Non-pigmented ciliary epithelial cell (primary cell): ENCODE measurements at regions not wholly inside any gene's neighbourhood (a gene's known extent, or its start where the extent isn't known, plus 50 kb on each side); places are given as distances from the start of the nearest gene placed in this dataset.

Experiments used
- DNase-seq: peaks from one replicate; pipeline ENCODE4 v3.0.0-alpha.2; 2010; ENCODE audit warnings: low read depth

DNA sequence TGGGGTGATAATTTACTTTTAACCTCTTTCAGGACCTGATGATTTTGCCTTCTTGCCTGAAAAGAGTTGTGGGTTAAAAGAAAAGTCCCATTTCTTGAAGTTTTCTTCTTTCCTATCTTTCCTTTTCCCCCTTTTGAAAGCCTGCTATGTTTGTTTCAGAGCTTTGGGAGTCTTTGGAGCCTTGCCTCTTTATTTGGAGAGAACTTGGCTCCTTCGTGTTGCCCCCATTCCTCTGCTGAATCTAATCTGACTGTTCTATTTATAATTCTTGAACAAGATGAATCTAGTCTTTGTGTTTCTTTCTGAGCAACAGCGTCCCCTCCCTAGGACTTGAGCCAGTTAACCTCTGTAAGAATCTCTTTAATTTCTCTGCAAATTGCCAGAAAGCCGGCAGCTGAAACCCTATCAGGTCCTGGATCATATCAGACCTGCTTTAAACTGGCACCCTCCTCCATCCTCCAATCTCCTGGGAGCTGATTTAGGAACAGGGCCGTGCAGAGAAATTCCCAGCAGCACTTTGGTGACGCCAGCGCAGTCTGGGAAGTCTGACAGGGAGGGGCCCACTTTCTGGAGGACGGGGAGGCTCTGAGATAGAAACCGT lies 289.1 kb upstream of the SORL1-AS1 start:
- no peak for DNase-seq

DNA sequence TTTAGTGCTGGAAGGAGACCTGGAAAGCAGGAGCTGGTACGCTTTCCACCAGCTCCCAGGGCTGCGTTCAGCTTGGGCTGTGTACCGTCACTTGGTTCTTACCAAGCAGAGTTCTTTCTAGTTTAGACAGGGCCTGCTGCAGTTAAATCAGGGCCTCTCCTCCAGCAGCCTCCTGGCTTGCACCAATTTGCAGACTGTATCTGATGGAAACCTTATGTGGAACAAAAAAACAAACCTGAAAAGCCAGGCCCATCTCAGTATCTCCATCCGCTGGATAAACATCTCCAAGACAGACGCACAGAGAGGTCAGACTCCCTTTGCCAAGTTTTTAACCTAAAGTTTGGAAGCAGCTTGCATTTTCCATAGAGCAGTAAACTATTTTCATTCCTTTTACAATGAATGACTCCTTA lies 288.6 kb upstream of the SORL1-AS1 start:
- DNase-seq, result no peak

DNA sequence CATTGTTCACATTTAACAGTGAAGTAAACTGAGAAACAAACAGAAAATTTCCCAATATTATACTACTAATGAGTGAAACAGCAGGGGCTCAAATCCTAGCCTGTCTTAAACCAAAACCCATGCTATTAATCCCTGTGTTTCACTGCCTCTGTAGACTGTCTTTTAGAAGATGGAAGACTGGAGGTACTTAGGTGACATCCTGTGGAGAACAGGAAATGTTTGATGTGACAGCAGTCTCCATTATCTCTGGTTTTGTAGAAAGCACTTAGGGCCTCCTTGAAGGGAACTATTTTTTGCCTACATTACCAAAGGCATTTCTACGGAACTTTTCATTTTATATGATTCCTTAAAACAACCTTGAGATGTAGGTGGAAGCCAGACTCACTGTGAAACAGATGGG lies 288.1 kb upstream of the SORL1-AS1 start:
- DNase-seq, result no peak

DNA sequence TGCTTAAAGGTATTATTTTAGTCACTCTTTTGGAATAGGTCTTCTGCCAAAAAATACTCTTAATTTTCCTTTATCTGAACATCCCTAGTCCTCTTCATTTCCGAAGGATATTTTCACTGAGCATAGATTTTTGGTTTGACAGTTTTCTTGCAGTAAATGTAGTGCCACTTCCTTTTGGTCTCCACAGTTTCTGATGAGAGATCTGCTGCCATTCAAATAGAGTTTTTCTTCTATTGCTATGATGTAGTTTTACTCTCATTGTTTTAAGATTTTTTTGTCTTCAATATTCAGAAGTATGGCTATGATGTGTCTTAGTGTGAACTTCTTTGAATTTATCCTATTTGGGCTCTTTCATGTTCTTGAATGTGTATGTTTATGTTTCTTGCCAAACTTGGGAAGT lies 281.1 kb upstream of the SORL1-AS1 start:
- no peak for DNase-seq

DNA sequence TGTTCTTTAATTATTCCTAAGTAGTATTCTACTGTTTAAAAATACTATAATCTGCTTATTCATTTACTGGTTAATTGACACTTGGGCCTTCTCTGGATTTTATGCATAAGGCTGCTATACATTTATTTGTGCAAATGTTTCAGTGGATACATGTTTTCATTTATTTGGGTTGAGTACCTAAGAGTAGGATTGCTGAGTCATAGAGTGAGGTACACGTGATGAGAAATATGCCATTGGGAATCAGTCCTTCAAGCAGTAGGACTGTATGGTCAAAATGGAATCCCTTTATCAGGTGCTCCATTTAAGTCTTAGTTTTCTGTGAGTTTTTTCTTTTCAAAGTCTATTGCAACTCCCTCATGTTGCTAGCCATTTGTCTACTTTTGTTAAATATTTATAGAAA lies 275.2 kb upstream of the SORL1-AS1 start:
- no peak for DNase-seq

DNA sequence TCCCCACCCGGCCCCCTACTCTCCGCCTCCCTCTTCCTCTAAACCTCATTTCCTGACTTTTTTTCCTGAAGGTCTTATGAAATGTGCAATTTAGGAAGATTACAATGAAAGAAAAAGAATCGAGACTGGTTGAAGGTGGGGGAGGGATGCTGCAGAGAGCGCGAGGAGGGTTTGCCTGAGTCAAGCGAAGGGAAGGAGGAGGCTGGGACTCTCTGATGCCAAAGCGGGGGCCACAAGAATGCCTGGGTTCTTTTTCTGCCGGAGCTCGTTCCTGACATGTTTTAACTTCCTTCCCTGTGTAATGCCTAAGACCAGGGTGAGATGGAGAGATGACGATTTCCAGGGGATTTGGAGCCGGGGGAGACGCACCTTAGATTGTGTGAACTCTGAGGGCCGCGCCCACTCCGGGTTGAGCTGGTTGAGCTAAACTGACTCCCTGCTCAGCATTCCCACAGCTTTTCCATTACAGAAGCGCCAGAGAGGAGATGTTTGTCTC lies 270.5 kb upstream of the SORL1-AS1 start:
- no peak for DNase-seq

DNA sequence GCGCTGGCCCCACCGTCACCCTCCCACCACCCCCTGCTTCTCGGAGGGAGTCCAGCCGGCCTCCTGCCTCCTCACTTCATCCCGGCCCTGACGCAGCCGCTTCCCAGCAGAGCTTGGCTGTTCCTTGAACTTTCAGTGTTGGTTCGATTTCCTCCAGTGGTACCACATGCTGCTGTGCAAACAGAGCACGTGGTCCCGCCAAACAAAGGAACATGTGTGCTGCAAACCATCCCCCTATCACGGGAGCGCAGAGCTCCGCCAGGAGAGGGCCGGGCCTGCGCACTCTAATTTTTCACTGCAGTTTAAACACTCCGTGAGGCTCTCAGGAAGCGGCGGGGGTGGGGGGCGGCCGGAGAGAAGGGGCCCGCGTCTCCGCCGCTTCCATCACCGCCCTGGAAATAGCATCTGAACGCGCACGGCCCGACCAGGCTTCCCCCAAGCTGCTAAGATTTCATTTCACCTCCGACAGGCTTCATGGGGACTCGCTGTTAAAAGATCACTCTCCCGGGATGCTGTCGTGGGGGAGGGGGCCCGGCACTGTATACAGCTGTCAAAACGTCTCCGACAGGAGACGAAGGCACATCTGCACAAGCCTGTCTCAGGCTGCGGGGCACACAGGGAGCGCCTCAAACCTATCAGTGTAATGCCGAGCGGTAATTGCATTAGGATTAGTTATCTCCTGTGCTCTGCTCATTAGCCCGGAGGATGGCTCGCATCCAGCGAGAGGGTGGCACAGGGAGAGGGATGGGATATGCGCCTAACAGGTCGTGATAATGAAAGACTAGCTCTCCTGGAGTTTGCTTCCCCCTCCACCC lies 269.9 kb upstream of the SORL1-AS1 start:
- peak; percentile 82 for DNase-seq

DNA sequence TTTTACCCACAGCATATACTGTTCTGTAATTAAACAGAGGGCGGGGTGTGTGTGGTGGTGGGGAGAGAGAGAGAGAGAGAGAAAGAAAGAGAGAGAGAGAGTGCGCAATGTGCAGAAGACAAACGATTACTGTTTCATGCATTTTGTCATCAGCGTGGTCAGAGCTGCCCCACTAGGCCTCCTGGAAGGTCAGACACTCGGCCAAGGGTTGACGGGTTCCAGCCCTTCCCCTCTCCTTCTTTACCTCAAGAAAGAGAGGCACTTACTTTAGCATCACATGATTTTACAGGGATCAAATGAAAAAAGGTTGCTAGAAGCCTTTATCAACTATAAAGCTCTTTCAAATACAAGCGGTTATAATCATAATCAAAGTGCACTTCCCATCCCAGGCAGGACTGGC lies 269.2 kb upstream of the SORL1-AS1 start:
- DNase-seq, result no peak

DNA sequence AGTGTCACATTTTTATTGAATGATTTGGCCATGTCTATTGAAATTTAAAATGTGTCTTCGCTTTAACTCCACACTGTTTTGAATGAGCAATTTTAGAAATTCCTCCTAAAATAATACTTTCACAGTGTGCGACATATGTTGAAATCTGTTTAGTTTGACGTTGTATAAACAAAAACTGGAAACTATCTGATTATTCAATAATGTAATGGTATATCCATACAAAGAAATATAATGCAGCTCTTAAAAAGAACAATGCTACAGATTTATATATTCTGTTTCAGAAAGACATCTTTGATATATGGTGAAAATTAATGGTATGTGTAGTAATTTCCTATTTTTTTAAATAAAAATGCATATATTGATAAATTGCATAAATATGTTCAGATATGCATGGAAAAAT lies 268.7 kb upstream of the SORL1-AS1 start:
- DNase-seq, result no peak

DNA sequence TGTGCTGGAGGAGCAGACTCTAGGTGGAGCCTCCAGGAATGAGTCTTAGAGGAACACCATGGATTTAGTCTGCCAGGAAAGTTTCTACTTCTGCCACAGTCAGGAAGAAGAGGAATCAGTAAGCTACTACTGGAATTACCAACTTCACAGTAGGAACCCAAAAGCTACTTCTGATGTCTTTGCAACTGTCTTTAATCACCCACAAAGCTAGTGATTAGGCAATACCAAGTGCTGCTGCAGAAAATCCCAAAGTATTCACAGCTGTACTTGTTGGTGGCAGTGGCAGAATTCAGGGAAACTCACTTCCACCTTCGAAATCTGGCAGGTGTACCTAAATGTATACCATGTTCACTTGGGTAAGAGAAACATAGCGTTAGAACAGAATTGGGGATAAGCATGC lies 264.5 kb upstream of the SORL1-AS1 start:
- DNase-seq, result no peak

DNA sequence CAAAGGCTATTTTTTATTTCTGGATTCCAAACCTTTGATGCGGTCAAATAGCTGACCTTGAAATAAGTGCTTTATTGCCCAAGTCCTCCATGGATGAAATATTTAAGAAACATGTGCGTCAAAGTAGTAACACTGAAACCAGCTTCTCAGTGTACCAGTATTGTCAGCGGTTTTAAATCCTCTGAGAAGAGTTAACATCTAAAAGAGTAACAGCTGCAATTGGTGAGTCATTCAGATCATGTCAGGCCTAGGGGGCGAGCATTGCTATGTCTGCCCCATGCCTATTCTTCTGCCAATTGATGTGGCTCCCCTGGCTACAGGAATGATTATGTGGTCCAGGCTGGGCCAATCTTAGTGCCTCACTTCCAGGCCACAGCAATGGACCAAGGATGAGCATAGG lies 263.3 kb upstream of the SORL1-AS1 start:
- DNase-seq, result no peak

DNA sequence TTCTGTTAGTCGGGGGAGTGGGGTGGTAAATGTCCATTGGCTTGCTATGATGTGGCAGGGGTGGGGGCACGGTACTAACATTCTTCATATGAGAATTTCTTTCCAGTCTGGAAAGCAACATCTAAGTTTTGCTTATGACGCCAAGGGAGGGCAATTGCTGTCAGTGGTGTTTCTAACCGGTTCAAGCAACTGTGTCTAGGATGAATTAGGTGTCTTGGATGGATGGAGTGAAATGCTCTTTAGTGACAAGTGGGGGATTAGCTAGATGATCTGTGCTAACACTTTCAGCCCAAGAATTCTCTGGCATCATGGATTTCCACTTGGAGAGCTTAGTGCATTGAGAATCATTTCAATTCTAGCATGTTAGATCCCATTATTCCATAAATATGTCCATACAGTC lies 262.6 kb upstream of the SORL1-AS1 start:
- DNase-seq, result no peak

DNA sequence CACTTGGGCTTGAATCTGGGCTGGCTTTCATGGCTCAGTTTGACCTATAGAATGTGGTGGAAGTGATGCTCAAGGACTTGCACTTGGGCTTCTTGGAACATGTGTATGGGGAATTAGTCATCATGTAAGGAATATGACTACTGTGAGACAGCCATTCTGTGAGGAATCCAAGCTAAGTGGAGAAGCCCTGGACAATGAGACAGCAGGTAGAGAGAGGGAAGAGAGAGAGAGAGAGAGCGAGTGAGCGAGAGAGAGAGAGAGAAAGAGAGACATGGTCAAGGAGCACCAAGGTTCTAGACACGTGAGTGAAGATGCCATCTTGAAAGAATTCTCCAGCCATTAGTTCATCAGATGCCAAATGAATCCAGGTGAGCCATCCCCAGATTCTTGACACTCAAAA lies 261.6 kb upstream of the SORL1-AS1 start:
- DNase-seq, result no peak

DNA sequence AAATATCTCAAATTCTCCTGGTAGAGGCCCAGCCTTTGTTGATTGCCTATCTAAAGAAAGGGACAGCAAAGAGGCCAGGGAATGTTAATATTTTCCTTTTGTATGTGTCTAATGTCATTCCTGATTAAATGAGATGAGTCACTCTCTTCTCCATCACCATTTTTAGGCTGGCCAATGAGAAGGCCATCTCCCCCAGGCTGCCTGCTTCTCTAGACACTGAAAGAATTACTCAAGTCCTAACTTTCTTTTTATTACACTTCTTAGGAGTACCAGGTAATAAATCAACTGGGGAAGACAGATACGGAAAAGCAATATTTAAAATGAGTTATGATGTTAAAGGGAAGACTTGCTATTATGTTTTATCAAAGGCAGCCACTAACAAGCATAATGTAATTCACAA lies 259.2 kb upstream of the SORL1-AS1 start:
- DNase-seq, result no peak

DNA sequence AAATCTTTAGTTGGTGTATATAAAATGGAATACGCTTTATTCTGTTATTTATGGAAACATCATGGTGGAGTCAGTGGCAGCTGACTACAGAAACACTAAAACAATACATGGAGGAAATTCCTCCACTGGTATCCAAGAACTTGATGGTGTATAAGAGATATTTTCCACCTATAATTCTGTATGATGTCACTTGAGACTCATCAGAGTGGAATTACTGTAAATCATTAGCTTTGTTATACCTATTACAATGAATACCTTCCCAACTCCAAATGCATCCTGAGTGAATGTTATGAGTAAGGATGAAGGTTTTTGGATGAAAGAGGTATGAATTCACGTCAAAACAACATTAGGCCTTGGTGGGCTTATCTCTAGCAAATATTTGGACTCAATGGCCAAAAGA lies 258.5 kb upstream of the SORL1-AS1 start:
- DNase-seq, result no peak

DNA sequence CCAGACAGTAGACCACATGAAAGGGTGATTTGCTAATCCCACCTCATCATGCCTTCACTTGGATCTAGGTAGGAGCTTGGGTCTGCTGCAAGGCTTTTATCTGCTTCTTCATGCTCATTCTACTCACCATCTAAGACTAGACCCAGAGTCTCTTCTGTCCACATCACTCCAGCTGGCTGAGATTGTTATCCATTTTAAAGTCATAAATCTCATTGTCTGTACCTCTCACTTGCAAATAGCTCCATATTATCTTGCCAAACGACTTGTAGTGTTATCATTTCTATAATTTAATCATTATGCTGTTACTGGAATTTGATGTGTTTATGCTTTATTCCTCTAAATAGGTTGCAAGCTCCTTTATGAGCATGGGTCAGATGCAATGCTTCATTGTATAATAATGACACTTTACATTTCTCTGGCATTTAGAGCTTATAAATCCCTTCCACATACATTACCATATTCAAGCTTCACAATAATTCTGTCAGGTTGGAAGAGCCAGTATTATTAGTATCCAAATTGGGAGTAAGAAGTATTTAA lies 254.2 kb upstream of the SORL1-AS1 start:
- no peak for DNase-seq

DNA sequence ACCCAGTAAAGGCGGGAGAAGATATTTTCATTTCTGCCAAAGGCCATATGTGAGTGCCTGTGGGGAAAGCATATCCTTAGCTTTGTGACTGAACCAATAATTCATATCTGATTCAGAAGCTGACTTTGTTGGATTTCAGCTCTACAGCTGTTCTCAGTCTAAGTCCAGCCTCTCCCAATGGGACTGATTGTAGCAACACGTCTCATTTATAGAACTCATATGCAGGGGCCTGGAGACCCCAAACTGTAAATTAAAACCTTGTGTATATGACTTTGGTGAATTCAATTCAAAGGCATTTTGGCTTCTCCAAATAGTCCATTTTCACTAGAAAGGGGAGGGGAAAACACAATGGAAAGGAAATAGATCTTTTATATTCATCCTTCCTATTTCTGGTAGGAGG lies 250.4 kb upstream of the SORL1-AS1 start:
- no peak for DNase-seq

DNA sequence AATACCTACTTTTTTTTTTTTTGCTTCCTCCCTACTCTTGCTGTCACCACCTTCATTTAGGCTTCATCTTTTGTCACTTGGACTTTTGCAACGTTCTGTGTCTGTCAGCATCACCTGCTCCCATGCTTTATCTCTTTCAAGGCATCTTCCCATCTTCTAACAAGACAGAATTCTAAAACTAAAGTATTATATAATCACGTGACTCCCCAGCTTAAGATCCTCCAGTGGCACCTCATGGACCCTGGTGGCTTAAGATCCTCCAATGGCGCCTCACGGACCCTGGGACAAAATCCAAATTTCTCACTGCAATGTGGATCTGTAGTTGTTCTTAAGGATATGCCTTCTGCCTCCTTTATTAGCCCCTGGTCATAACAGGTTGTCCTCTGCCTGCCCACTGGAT lies 248.2 kb upstream of the SORL1-AS1 start:
- DNase-seq, result no peak

DNA sequence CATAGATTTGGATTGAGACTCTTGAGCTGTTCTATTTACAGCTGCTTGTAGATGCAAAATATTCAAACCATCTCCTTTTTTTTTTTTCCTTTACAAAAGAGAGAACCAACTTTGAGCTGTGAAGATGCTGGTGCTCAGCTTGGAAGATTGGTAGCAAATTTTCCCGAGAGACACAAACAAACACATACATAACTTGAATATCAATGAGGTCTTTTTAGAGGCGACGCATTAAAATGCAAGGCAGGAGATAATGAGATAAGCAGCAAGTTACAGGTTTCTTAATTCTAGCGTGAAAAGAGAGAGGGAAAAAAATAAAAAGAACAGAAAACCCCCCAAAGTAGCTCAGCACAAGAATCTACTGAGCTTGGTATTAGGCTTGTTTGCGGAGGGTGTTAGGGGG lies 247.0 kb upstream of the SORL1-AS1 start:
- DNase-seq, result no peak

DNA sequence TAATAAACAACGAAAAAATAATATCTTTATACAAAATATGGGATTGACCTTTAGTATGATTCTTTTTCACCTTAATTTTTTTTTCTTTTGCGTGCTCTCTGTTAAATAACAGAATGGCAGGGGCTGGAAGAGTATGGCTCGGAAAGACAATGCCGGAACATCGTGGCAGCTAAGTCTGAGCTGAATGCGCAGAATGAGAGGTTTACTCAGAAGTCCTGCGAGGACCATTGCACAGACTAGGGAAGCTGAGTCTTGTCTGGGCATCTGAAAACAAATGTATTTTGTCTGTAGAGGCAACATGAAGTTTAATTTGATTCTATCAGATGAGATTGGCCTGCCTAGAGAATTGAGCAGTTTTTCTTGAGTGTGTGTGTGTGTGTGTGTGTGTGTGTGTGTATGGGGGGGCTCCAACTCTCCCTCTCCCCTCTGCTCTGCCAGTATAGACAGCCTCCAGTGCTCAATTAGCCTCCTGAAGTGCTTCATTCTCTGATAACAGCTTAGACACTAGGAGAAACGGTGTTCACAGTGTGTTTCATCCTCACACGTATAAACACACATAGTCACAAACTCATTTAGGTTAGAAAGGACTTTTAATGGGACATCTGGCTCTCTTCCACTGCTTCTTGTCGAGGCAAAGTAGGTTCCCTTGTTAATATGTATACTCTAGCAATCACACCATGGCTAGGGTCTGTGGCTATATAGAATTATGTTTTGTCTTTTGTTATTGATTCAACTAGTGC lies 244.3 kb upstream of the SORL1-AS1 start:
- no peak for DNase-seq

DNA sequence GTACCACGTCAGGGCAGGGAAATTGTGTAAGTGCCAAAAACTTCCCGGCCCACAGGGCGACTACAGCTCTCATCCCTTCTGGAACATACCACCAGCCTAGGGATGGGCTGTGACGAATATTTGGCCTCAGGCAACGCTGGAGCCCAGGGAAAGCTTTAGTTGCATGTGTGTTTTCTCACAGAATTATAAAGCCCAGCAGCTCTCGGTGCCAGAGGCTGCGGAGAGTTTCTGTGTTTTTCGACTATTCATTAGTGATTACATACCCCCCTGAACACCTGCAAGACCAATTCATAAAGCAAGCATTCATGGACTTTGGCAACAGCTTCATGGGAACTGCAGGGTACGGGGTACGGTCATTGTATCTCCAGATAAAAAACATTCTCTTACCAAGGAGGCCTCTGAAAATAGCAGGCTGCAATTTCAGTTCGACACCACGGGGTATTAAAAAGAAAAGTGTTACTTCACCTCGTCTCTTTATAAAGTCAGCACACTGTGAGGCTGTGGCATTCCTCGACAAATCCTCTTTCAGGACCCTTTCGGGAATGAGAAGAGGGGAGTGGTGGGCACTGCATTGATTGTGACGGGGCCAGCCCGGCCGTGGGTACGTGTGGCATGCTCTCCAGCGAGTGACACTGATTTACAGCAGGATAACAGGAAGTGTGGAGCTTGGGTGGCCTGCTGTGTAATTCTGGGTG lies 243.6 kb upstream of the SORL1-AS1 start:
- DNase-seq, result no peak

DNA sequence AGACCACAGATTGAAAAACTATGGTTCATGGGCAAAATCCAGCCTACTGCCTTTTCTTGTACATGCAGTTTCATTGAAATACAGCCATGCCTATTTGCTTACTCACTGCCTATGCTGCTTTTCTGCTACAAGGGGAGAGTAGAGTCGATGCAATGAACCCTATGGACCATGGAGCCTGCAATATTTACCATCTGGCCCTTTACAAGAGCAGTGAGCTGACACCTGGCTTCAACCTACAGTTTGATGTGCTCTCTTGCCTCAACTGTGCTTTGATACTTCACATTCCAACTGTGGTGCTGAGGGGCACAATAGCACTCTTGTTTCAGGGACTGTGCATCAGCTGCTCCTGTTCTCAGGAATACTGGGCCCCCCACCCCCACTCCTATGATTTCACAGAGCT lies 239.5 kb upstream of the SORL1-AS1 start:
- no peak for DNase-seq
